ENCODE measurements at regions not wholly inside any gene's neighbourhood (a gene's known extent, or its start where the extent isn't known, plus 50 kb on each side); places are given as distances from the start of the nearest gene placed in this dataset.

GRCh38 chr4:38195911-38196310, 235.7 kb downstream of the PTTG2 start (continued):
- no peak for TF ChIP-seq ATF2 (CRISPR knock-in tag; IDR thresholded peaks at IDR 0.05)
- TF ChIP-seq ZMAT5 (CRISPR knock-in tag; IDR thresholded peaks at IDR 0.05; ENCODE audit: borderline replicate concordance, low read depth): no peak
- TF ChIP-seq ZNF143 (CRISPR knock-in tag; IDR thresholded peaks at IDR 0.05): no peak
- no peak for TF ChIP-seq PLRG1 (conservative IDR thresholded peaks at IDR 0.05)
- TF ChIP-seq SMARCE1 (IDR thresholded peaks at IDR 0.05; ENCODE audit: borderline replicate concordance): no peak
- no peak for TF ChIP-seq HIC2 (CRISPR knock-in tag; IDR thresholded peaks at IDR 0.05; ENCODE audit: low read depth)
- TF ChIP-seq ZNF337 (CRISPR knock-in tag; IDR thresholded peaks at IDR 0.05; ENCODE audit: borderline replicate concordance, low read depth): no peak
- TF ChIP-seq SATB2 (CRISPR knock-in tag; IDR thresholded peaks at IDR 0.05): no peak
- TF ChIP-seq TFE3 (CRISPR knock-in tag; IDR thresholded peaks at IDR 0.05): no peak

- H3K4me3 ChIP-seq (replicated peaks in 1 of 3; ENCODE audit: insufficient read depth in 1 of 3, low read depth in 2 of 3, low read length in 3 of 3): no peak overlapping the region
- in situ Hi-C loops (cut with HindIII; ENCODE audit: extremely low pct_ligation_motif_present, low pct_unique_long_range_greater_than_20kb) (no loop called here), intact Hi-C loops (cut with micrococcal nuclease; ENCODE audit: unreplicated experiment) (no loop called here)
- FAIRE-seq: no peak
- H3K9me3 ChIP-seq (ENCODE audit: low read length): peaks cover 3% of the 10 kb centered on the region; the same call in 1 of the 2 replicates
- WGBS (ENCODE audit: low lambda C conversion rate): 8% methylated on average over 2 of the region's 2 CpGs
- no TSS peak for BruUV-seq (replicated peaks)
- H3K4me1 ChIP-seq (ENCODE audit: insufficient read depth, low read length): peaks cover 22% of the 10 kb centered on the region
- no peak for ATAC-seq
- no peaks in the 10 kb centered on the region for H3K79me2 ChIP-seq (ENCODE audit: insufficient read depth, low read length)
- H3K27me3 ChIP-seq (ENCODE audit: control insufficient read depth in 1 of 2, insufficient read depth in 2 of 2, low read length in 2 of 2): no peaks in the 10 kb centered on the region
- H4K20me1 ChIP-seq (ENCODE audit: insufficient read depth, low read length): no peaks in the 10 kb centered on the region
- no peak for DNase-seq (ENCODE audit: low spot score)
- no peak overlapping the region for H3K9ac ChIP-seq (ENCODE audit: insufficient read depth, low read depth, low read length)
- H3K27ac ChIP-seq (ENCODE audit: extremely low read length, insufficient read depth, low read length): no peak overlapping the region
- no peaks in the 10 kb centered on the region for H3K36me3 ChIP-seq (replicated peaks in 1 of 2; ENCODE audit: control insufficient read depth in 1 of 2, insufficient read depth in 2 of 2, low read length in 2 of 2)
- TF ChIP-seq ONECUT2 (CRISPR knock-in tag; IDR thresholded peaks at IDR 0.05) (no peak), ZNF121 (CRISPR knock-in tag; IDR thresholded peaks at IDR 0.05) (no peak), TOPORS (CRISPR knock-in tag; IDR thresholded peaks at IDR 0.05) (no peak), HNF4A (CRISPR knock-in tag; IDR thresholded peaks at IDR 0.05) (no peak), TAF15 (IDR thresholded peaks at IDR 0.05; ENCODE audit: low read depth, low read length, poor library complexity, severe bottlenecking) (no peak), ZNF235 (CRISPR knock-in tag; IDR thresholded peaks at IDR 0.05; ENCODE audit: borderline replicate concordance) (no peak), ZBTB33 (CRISPR knock-in tag; IDR thresholded peaks at IDR 0.05) (no peak), ETV5 (CRISPR knock-in tag; IDR thresholded peaks at IDR 0.05; ENCODE audit: borderline replicate concordance) (no peak), GATAD2A (CRISPR knock-in tag; IDR thresholded peaks at IDR 0.05) (no peak)
- ChIA-PET CTCF (ENCODE audit: low intra/inter-chr PET ratio, low total read pairs) (no interaction called here), POLR2A (no interaction called here)
- no peak overlapping the region for H2AFZ ChIP-seq (ENCODE audit: low read length)
- no peak overlapping the region for H3K4me2 ChIP-seq (ENCODE audit: low read depth, low read length)
Observed at GRCh38 chr4:38202242-38202641, 242.0 kb downstream of the PTTG2 start.
